SW480 (cell line): ENCODE measurements at regions not wholly inside any gene's neighbourhood (a gene's known extent, or its start where the extent isn't known, plus 50 kb on each side); places are given as distances from the start of the nearest gene placed in this dataset.

Source experiments
- DNase-seq: peaks from one replicate; pipeline ENCODE4 v3.0.0-alpha.2; 2016; ENCODE audit warnings: low spot score

DNA sequence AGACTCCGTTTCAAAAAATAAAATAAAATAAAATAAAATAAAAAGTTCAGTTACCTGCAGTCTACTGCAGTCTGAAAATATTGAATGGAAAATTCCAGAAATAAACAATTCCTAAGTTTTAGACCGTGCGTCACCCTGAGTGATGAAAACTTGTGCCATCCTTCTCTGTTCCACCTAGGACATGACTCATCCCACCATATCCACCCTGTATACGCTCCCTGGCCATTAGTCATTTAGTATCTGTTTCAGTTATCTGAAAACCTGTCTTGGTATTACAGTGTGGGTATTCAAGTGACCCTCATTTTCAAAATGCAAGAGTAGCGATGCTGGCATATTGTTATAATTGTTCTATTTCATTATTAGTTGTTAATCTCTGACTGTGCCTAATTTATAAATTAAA is 51.8 kb upstream of the TEX48 start:
- peak; percentile 36 for DNase-seq

DNA sequence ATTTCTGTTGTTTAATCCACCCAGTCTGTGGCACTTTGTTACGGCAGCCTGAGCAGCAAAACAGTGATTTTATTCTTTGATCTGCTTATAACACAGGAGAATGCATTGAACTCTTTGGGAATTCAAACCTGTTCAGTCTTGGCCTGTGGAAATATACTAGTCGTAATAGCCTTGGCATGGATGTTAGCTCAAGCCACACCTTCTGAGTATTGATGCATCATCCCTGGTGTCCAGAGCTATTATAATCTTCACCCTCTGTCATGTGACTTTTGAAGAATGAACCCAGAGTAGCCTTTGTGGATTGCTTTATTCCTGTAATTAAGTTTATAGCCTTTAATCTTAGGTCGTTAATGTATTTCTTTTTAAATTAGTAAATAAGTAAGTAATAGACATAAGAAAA is 50.8 kb upstream of the TEX48 start:
- no peak for DNase-seq
